Activated naive CD8-positive, alpha-beta T cell (primary cell): ENCODE measurements at regions not wholly inside any gene's neighbourhood (a gene's known extent, or its start where the extent isn't known, plus 50 kb on each side); places are given as distances from the start of the nearest gene placed in this dataset.

Experiments used
- H3K27ac Mint-ChIP-seq: one replicate; pipeline ENCODE4 v1.8.0; 2021; ENCODE audit warnings: mixed read lengths
- H3K27me3 Mint-ChIP-seq: one replicate; pipeline ENCODE4 v1.8.0; 2021; ENCODE audit warnings: mixed read lengths
- H3K36me3 Mint-ChIP-seq: one replicate; pipeline ENCODE4 v1.8.0; 2021; ENCODE audit warnings: mixed read lengths
- H3K4me1 Mint-ChIP-seq: one replicate; pipeline ENCODE4 v1.8.0; 2021; ENCODE audit warnings: low read depth, mixed read lengths
- H3K4me3 Mint-ChIP-seq: one replicate; pipeline ENCODE4 v1.8.0; 2021; ENCODE audit warnings: mild to moderate bottlenecking, mixed read lengths
- H3K9me3 Mint-ChIP-seq: one replicate; pipeline ENCODE4 v1.8.0; 2021; ENCODE audit warnings: low read depth, mixed read lengths

- H3K4me3 Mint-ChIP-seq = no peak overlapping the region
- peaks cover 7% of the 10 kb centered on the region for H3K9me3 Mint-ChIP-seq
- no peaks in the 10 kb centered on the region for H3K27me3 Mint-ChIP-seq
- H3K4me1 Mint-ChIP-seq = no peaks in the 10 kb centered on the region
- no peaks in the 10 kb centered on the region for H3K36me3 Mint-ChIP-seq
- no peak overlapping the region for H3K27ac Mint-ChIP-seq
Measured at GRCh38 chr12:115481141-115481540, 796.4 kb downstream of the MED13L start.

- Mint-ChIP-seq H3K36me3 (no peaks in the 10 kb centered on the region), H3K27me3 (no peaks in the 10 kb centered on the region), H3K27ac (no peak overlapping the region), H3K9me3 (peaks cover 7% of the 10 kb centered on the region), H3K4me1 (no peaks in the 10 kb centered on the region), H3K4me3 (no peak overlapping the region)
Measured at GRCh38 chr12:115478505-115478904, 794.5 kb upstream of the TBX3 start.

DNA sequence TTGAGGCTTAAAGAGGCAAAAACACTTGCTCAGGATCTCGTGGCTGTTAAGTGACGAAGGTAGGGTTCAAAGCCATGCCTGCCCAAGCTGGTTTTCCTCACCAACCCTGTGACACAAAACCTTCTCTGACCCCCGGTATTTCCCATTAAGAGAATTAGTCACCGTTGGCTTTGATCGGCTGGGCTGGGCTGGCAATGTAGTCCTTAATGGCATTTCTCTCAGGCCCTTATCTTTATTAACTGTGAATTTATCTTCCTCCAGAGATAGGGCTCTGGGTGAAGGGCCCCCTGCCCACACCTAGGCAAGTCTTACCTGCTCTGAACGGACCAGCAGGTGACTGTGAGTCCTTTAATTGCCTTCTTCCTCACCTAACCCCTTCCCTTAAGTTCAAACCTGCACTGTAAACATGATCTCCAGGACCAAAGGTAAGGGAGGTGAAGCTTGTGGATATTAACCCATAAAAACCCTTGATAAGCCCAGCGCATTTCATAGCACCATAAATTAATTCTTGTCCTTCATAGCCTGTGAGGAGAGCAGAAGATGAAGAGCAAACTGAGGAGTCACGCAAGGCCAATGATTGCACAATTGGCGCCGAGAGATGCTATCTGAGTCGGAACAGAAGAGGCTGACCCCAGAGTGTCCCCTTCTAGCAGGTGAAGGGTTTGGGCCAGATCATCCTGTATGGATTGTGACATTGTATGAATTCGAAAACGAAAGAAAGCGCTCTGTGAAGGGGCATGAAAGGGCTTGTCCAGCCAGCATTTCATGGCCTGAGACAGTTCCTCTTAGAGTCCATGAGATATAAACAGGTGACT lies 790.8 kb upstream of the TBX3 start:
- Mint-ChIP-seq H3K36me3 (no peaks in the 10 kb centered on the region), H3K4me1 (no peaks in the 10 kb centered on the region), H3K9me3 (peaks cover 7% of the 10 kb centered on the region), H3K4me3 (no peak overlapping the region), H3K27ac (no peak overlapping the region), H3K27me3 (peaks cover 1% of the 10 kb centered on the region)

- no peaks in the 10 kb centered on the region for H3K4me1 Mint-ChIP-seq
- H3K36me3 Mint-ChIP-seq = no peaks in the 10 kb centered on the region
- H3K27me3 Mint-ChIP-seq = peaks cover 4% of the 10 kb centered on the region
- H3K4me3 Mint-ChIP-seq = no peak overlapping the region
- H3K27ac Mint-ChIP-seq = no peak overlapping the region
- peaks cover 7% of the 10 kb centered on the region for H3K9me3 Mint-ChIP-seq
Measured at GRCh38 chr12:115473257-115473956, 789.4 kb upstream of the TBX3 start.

GRCh38 chr12:115472852-115473251 lies 788.9 kb upstream of the TBX3 start:
- no peak overlapping the region for H3K27ac Mint-ChIP-seq
- H3K9me3 Mint-ChIP-seq = peaks cover 7% of the 10 kb centered on the region
- H3K4me1 Mint-ChIP-seq = no peaks in the 10 kb centered on the region
- no peaks in the 10 kb centered on the region for H3K36me3 Mint-ChIP-seq
- H3K4me3 Mint-ChIP-seq = no peak overlapping the region
- peaks cover 4% of the 10 kb centered on the region for H3K27me3 Mint-ChIP-seq

GRCh38 chr12:115470977-115471376 lies 787.0 kb upstream of the TBX3 start:
- no peaks in the 10 kb centered on the region for H3K9me3 Mint-ChIP-seq
- no peak overlapping the region for H3K4me3 Mint-ChIP-seq
- no peak overlapping the region for H3K27ac Mint-ChIP-seq
- H3K4me1 Mint-ChIP-seq = no peaks in the 10 kb centered on the region
- H3K27me3 Mint-ChIP-seq = peaks cover 4% of the 10 kb centered on the region
- no peaks in the 10 kb centered on the region for H3K36me3 Mint-ChIP-seq

GRCh38 chr12:115470526-115470925 lies 786.6 kb upstream of the TBX3 start:
- H3K4me3 Mint-ChIP-seq = no peak overlapping the region
- no peak overlapping the region for H3K27ac Mint-ChIP-seq
- no peaks in the 10 kb centered on the region for H3K36me3 Mint-ChIP-seq
- H3K9me3 Mint-ChIP-seq = no peaks in the 10 kb centered on the region
- H3K27me3 Mint-ChIP-seq = peaks cover 4% of the 10 kb centered on the region
- no peaks in the 10 kb centered on the region for H3K4me1 Mint-ChIP-seq

DNA sequence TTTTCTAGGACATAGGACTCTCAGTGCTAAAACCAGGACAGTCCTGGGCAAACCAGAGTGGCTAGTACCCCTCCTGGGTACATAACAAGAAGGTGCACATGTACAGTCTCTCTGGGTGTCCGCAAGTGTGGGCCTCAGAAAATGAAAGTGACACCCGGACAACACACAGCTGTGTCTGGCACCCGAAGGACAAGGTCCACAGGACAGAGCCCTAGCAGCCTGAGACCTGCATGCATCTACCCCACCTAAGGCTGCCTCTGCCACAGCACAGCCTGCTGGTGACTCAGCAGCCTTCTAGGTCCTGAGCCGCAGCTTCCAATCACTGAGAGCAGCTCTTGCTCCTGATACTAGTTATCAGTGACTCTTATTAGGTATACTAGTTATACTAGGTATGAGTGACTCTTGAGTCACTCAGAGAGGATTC lies 784.1 kb upstream of the TBX3 start:
- Mint-ChIP-seq H3K4me1 (no peaks in the 10 kb centered on the region), H3K27ac (no peak overlapping the region), H3K27me3 (peaks cover 4% of the 10 kb centered on the region), H3K9me3 (no peaks in the 10 kb centered on the region), H3K4me3 (no peak overlapping the region), H3K36me3 (no peaks in the 10 kb centered on the region)

DNA sequence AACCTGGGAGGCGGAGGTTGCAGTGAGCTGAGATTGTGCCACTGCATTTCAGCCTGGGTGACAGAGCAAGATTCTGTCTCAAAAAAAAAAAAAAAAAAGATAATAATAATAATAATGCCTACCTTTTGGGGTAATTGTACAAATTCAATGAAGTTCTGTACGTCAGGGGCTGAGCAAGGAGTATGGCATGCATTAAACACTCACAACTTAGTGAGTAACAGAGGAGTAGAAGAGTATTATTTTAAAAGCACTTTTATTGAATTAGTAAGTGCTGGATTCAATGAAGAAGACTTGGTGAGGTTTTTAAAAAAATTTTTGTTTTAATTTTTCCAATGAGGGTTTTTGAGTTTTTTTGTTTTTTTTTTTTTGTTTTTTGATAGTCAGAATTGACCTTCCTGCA lies 783.6 kb upstream of the TBX3 start:
- no peaks in the 10 kb centered on the region for H3K9me3 Mint-ChIP-seq
- peaks cover 4% of the 10 kb centered on the region for H3K27me3 Mint-ChIP-seq
- no peaks in the 10 kb centered on the region for H3K4me1 Mint-ChIP-seq
- H3K36me3 Mint-ChIP-seq = no peaks in the 10 kb centered on the region
- no peak overlapping the region for H3K4me3 Mint-ChIP-seq
- no peak overlapping the region for H3K27ac Mint-ChIP-seq

GRCh38 chr12:115466076-115466475 lies 782.1 kb upstream of the TBX3 start:
- Mint-ChIP-seq H3K9me3 (peaks cover 5% of the 10 kb centered on the region), H3K27me3 (peaks cover 4% of the 10 kb centered on the region), H3K4me1 (no peaks in the 10 kb centered on the region), H3K4me3 (no peak overlapping the region), H3K36me3 (no peaks in the 10 kb centered on the region), H3K27ac (no peak overlapping the region)

GRCh38 chr12:115464661-115465060 lies 780.7 kb upstream of the TBX3 start:
- H3K9me3 Mint-ChIP-seq = peaks cover 5% of the 10 kb centered on the region
- H3K4me1 Mint-ChIP-seq = no peaks in the 10 kb centered on the region
- no peaks in the 10 kb centered on the region for H3K36me3 Mint-ChIP-seq
- H3K27ac Mint-ChIP-seq = no peak overlapping the region
- no peak overlapping the region for H3K4me3 Mint-ChIP-seq
- peaks cover 2% of the 10 kb centered on the region for H3K27me3 Mint-ChIP-seq

DNA sequence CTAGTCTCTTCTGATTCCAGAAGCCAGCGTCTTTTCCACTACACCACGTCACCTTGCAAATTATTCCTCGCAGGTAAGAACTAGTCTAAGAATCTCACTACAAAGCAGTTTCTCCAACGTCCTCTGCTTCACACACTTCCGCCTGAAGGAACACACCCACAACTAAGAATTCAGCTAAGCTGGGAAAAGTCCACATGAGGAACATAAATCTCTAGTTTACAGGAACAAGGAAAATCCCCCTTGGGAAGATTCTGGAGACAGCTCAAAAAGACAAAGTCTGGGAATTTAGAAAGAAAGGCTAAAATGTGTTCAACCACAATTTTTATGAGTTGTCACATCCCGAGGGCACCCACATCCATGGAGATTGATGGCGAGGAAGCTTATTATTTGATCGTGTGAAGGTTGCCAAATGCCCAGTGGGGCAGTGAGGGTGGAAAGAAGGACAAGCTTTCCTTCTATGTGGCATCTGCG lies 780.2 kb upstream of the TBX3 start:
- Mint-ChIP-seq H3K4me3 (no peak overlapping the region), H3K9me3 (peaks cover 5% of the 10 kb centered on the region), H3K27me3 (no peaks in the 10 kb centered on the region), H3K36me3 (no peaks in the 10 kb centered on the region), H3K27ac (no peak overlapping the region), H3K4me1 (no peaks in the 10 kb centered on the region)

DNA sequence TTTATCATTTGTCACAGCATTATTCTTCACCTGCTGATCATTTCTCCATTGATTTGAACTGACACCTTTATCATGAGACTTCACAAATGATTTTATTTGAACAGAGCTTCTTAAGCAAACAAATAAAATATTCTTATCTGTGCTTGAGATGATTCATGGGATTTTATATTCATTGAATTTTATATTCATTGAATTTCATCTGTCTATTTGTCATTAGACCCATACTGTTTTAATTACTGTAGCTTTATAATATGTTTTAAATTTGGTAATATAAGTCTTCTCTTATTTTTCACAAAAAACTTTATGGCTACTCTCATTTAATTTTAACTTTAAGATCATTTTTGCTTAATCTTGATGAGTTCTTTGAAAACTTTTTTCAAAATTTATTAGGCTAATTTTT lies 777.4 kb upstream of the TBX3 start:
- no peaks in the 10 kb centered on the region for H3K4me1 Mint-ChIP-seq
- no peaks in the 10 kb centered on the region for H3K27me3 Mint-ChIP-seq
- H3K9me3 Mint-ChIP-seq = peaks cover 9% of the 10 kb centered on the region
- no peaks in the 10 kb centered on the region for H3K36me3 Mint-ChIP-seq
- no peak overlapping the region for H3K27ac Mint-ChIP-seq
- H3K4me3 Mint-ChIP-seq = no peak overlapping the region

- no peaks in the 10 kb centered on the region for H3K4me1 Mint-ChIP-seq
- peaks cover 9% of the 10 kb centered on the region for H3K9me3 Mint-ChIP-seq
- no peaks in the 10 kb centered on the region for H3K27me3 Mint-ChIP-seq
- no peaks in the 10 kb centered on the region for H3K36me3 Mint-ChIP-seq
- no peak overlapping the region for H3K4me3 Mint-ChIP-seq
- no peak overlapping the region for H3K27ac Mint-ChIP-seq
Measured at GRCh38 chr12:115457798-115458197, 773.8 kb upstream of the TBX3 start.

DNA sequence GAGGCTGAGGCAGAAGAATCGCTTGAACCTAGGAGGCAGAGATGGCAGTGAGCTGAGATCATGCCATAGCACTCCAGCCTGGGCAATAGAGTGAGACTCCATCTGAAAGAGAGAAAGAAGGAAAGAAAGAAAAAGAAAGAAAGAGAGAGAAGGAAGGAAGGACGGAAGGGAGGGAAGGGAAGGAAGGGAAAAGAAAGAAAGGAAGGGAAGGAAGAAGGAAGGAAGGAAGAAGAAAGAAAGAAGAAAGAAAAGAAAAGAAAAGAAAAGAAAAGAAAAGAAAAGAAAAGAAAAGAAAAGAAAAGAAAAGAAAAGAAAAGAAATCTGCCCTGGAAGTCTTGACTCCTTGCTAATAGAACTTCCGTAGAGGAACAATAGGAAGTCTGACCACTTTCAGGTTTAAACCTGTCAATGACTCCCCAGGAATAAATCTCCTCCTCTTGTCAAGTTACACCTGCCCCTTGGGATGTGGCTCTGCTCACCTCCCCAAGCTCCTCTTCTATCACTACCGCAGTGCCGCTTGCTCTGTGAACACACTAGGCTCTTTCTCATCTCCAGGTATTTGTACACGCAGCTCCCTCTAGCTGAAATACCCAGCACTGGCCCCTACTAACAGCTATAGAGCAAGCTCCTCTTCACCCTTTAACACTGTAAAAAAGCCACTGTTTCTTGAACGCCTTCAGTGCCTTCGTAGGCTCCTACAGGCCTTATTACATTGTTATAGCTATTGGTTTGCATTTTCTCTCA lies 773.1 kb upstream of the TBX3 start:
- no peaks in the 10 kb centered on the region for H3K36me3 Mint-ChIP-seq
- no peak overlapping the region for H3K27ac Mint-ChIP-seq
- H3K4me3 Mint-ChIP-seq = no peak overlapping the region
- H3K27me3 Mint-ChIP-seq = peaks cover 4% of the 10 kb centered on the region
- peaks cover 8% of the 10 kb centered on the region for H3K9me3 Mint-ChIP-seq
- peaks cover 3% of the 10 kb centered on the region for H3K4me1 Mint-ChIP-seq
